Cardiac fibroblast (primary cell): ENCODE measurements at regions not wholly inside any gene's neighbourhood (a gene's known extent, or its start where the extent isn't known, plus 50 kb on each side); places are given as distances from the start of the nearest gene placed in this dataset.
A peak's percentile ranks its signal among the peaks of the same experiment; 100 is the strongest.

ENCODE experiments used
- DNase-seq, 2 donors: peaks; one replicate each; pipeline versions ENCODE4 v3.0.0 to v3.0.0-alpha.2; 2010; ENCODE audit warnings: low read depth in 2 of 2
- H3K4me3 ChIP-seq, 2 donors: replicated peaks in 1 of 2; 1 replicate in 1 of 2; 2 replicates in 1 of 2; pipeline ENCODE4 v1.5.1; 2011; ENCODE audit warnings: low read depth in 2 of 2, low read length in 2 of 2, mild to moderate bottlenecking in 2 of 2, moderate library complexity in 1 of 2
- TF ChIP-seq, protein P1 (sequence below): IDR thresholded peaks from one replicate; pipeline ENCODE4 v1.5.1; 2011; ENCODE audit warnings: low read depth, mild to moderate bottlenecking, low read length, inconsistent platforms

DNA sequence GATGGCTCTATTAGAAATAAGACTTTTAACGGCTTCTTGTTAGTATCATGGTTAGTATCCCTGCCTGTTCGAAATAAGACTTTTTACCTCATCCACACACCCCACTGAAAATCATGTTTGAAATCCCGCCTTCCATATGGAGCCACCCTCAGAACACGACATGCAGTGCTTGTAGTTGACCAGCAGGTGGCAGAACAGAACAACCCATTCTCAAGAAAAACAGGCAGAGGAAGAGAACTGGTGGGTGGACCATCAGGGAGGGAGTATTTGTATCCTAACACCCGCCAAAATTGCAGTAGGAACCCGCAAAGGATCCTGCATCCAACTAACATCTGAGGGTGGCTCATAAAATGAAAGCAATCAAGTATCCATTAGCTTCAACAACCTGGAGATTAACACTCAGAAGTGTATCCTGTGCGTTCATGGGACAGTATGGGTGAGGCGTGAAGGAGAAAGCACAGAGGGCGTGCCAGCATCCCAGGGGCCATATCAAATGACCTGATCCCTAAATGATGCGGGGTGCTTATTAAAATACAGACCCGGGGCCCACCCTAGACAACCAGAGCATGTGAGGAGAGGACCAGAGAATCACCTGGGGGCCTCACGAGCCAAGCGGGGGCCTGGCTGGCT, 89.6 kb upstream of the NHSL1 start:
- H3K4me3 ChIP-seq = no peak overlapping the region
- TF ChIP-seq, protein P1, sequence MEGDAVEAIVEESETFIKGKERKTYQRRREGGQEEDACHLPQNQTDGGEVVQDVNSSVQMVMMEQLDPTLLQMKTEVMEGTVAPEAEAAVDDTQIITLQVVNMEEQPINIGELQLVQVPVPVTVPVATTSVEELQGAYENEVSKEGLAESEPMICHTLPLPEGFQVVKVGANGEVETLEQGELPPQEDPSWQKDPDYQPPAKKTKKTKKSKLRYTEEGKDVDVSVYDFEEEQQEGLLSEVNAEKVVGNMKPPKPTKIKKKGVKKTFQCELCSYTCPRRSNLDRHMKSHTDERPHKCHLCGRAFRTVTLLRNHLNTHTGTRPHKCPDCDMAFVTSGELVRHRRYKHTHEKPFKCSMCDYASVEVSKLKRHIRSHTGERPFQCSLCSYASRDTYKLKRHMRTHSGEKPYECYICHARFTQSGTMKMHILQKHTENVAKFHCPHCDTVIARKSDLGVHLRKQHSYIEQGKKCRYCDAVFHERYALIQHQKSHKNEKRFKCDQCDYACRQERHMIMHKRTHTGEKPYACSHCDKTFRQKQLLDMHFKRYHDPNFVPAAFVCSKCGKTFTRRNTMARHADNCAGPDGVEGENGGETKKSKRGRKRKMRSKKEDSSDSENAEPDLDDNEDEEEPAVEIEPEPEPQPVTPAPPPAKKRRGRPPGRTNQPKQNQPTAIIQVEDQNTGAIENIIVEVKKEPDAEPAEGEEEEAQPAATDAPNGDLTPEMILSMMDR = peak; percentile 92
- peak; percentile 88 to 89 for DNase-seq

DNA sequence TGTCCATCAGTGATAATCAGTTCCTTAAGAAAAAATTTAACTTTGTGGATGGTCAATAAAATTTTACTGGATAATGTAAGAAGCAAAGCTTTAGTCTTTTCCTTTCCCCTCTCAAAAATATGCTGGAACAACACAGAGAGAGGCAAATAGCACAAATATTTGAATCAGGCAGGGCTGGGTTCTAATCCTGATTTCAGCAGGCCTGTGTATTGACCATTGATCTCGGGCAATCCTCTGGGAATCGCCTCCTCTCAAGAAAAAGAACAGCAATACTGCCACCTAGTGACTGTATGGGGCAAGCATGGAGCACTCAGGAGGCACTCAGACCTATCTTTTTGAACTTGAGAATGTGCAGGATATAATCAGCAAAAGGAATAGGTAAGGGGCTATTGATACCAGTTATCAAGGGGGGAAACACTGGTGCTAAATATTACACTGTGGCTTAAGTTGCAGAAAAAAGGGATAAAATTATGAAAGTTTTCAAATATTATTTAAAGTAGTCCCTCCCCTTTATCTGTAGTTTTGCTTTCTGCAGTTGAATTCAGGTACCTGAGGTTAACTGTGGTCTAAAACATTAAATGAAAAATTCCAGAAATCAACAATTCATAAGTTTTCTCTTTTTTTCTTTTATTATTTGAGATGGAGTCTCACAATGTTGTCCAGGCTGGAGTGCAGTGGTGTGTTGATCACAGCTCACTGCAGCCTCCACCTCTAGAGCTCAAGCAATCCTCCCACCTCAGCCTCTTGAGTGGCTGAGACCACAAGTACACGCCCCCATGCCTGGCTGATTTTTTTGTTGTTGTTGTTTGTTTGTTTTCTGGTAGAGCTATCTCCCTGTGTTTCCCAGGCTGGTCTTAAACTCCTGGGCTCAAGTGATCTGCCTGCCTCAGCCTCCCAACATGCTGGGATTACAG, 91.8 kb upstream of the NHSL1 start:
- DNase-seq = peak; percentile 84 to 85
- no peak overlapping the region for H3K4me3 ChIP-seq
- TF ChIP-seq, protein P1 = peak; percentile 85

DNA sequence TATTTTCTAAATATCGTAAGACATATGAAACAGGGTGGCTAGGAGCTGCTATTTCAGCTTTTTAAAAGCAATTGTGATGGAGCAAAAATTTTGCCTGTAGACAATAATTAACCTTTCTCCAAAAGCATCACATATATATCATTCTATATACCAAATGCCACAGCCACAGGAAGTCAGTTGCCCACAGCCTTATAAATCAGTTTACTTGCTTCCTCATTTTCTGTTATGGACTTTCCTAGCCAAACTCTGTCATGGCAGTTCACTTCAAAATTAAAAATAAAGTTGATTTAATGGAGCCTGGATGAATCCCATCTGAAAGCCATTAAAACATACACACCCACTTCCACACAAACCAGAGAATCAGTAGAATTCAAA, 93.4 kb upstream of the NHSL1 start:
- TF ChIP-seq, protein P1 = no peak
- peak overlapping the region in 1 of 2 donors; percentile 41 for H3K4me3 ChIP-seq
- no peak for DNase-seq

DNA sequence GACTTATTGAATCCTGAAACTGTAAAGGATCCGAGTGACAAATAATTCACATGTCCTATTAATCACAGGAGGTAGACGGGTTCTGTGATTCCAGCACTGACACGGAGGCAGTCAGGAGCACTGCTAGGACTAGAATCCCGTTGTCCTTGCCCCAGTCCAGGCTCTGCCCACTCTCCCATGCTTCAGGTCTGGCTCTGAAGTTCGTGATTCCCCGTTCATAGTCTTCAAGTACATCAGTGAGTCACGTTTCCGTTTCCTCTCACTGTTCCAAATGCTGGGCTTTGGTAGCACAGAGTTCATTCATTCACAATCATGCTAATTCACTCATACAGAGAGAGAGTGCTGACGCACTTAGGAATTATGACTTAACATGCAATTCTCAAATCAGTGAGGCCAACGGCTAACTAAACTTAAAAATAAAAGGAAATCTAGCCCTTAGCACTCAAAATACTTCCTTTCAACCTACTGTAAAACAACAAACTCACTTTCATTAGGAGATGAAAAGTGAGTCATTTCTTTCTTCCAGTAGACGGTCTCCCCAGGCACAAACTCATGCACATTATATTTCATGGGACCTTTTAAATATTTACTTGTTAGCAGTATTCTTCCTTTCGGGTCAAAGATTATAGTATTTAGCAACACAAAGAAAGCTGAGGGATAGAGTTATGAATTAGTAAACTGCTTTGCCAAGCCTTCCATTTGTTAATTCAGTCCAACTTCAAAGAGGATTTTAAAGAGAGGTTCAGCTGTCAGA, 94.0 kb upstream of the NHSL1 start:
- peak overlapping the region in 1 of 2 donors; percentile 41 for H3K4me3 ChIP-seq
- TF ChIP-seq, protein P1 = no peak
- peak; percentile 97 to 99 for DNase-seq

DNA sequence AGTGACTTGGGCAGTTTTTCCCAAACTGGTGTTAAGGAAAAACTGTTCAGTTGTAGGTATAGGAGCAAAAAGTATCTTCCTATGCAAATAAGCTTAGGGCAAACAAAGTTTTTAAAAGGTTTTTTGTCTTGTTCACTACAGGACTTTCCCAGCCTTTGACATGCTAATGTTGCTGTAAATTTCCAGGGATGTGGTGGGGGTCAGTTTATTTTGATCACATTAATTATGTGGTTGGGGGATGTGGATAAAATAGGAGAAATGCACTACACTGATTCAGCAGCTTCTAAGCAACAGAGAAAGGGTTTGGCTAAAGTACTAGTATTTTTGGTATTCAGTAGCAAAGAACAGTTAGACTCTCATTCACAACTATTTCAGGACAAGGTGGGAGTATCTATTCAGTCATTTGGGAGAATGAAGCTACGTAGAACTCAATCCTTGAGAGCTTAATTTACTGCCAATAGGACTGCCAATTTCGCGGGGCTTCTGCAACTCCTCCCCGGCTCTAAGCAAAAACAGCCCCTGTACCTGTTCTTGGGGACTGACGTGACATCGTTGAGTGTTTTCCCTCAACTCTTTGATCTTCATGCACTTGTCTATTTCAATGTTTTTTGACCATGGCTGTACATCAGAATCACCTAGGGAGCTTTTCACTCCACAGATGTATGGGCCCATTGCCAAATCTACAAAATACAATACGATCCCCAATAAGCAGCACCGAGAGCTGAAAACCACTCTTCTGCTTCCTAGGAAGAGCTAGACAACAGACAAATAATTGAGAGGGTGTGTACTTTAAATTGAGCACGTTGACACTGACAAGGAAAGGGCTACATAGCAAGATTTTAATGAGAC, 94.8 kb upstream of the NHSL1 start:
- peak overlapping the region in 1 of 2 donors; percentile 3 for H3K4me3 ChIP-seq
- TF ChIP-seq, protein P1 = no peak
- peak in 1 of 2 donors; percentile 13 for DNase-seq

DNA sequence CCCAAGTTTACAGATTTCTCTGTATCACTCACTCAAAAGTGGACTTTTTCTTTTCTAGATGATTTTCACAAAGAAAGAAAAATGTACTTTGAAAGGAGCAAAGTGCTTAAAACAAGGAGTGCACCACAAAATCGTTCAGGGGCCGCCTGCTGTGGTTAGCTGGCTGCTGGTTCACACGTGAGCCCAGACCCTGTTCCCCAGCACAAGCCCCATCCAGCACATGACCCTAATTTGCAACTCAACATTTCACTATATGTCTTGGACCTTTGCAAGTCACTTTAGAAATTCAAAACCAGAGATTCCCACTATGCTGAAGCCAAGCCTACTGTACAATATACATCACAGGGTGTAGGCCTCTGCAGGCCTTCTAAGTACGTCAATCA, 95.5 kb upstream of the NHSL1 start:
- no peak overlapping the region for H3K4me3 ChIP-seq
- DNase-seq = no peak
- TF ChIP-seq, protein P1 = no peak
